GM19395 (cell line): ENCODE measurements at regions not wholly inside any gene's neighbourhood (a gene's known extent, or its start where the extent isn't known, plus 50 kb on each side); places are given as distances from the start of the nearest gene placed in this dataset.

ENCODE experiments used
- ATAC-seq: cut with Tn5 transposase; IDR thresholded peaks from one replicate; pipeline ENCODE4 v1.9.1; 2021; ENCODE audit warnings: mild to moderate bottlenecking, moderate library complexity; ENCODE audit not compliant: unreplicated experiment

- no peak for ATAC-seq
Observed at GRCh38 chr13:73481886-73482445, 423.2 kb downstream of the KLF5 start.

DNA sequence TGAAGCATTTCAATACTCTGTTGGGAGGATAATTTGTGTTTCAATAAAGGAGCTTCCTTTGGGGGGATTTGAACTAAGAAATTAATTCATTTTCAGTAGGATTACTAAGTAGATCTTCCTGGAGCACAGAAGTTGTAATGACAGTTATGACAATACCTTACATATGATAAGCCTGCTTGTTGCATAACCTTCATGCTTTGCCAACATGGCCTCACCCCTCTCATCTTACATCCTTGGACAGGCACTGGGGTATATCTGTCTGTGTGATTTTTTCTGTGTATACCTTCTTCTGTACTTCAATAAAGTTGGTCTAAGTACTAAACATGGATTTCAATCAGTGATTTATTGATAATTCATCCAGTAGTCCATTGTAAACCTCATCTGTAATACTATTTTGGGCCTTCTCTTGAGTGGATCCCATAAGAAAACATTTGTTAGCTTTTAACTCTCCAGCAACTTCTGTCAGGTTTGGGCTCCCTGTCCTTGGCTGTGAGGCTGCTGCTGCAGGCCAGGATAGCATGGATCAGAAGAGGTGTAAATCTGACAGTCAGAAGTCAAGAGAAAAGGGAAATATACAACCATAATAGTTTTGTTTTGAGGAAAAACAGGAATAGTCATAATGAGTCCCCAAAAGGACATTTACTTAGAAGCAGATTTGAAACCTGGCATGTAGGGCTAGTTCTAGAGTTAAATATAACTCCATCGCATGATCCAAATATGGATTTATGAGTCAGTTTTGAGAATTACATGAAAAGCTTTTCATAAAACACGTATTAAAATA, 422.2 kb downstream of the KLF5 start:
- no peak for ATAC-seq

DNA sequence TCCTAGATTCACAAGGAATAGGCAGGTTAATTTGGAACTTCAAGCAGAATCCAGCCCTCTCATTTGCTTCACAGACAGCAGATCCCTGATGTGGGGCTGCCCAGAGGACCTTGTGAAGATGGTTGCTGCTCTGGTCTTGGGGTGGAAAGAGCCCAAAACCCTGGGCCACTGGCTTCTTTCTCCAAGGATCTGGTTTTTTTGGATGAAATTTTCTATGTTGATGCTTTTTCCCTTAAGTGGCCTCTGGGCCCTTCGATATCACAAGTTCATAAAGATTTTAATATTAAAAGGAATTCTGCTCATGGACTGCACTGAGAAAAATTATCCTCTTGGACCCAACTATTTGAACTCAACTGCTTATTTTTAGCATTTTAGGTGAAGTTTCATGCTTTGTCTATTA, 421.1 kb downstream of the KLF5 start:
- no peak for ATAC-seq

GRCh38 chr13:73479351-73479750, 420.5 kb downstream of the KLF5 start:
- ATAC-seq: no peak

GRCh38 chr13:73477441-73477840, 418.6 kb downstream of the KLF5 start:
- ATAC-seq: no peak

- no peak for ATAC-seq
Observed at GRCh38 chr13:73473016-73473415, 414.2 kb downstream of the KLF5 start.

DNA sequence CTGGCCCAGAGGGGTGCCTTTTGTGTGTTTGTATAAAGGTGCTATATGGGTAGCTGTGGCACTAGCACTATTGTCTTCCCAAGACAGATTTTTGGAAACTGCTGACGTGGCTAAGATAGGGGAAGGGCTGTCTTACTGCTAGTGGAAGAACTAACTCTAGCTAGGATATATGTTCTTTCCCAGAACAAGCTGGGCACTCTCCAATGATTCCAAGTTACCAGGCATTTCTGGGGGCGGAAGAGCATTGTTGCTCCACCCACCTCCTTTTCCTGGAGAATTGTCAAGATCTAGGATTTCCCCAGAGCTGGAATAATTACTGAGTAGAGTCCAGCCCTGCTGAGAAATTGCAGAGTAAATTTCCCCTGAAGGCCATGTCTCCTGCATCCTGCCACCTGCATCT, 408.3 kb downstream of the KLF5 start:
- no peak for ATAC-seq

GRCh38 chr13:73466561-73466960, 407.8 kb downstream of the KLF5 start:
- ATAC-seq: no peak

- ATAC-seq: no peak
Observed at GRCh38 chr13:73465617-73465971, 406.8 kb downstream of the KLF5 start.

DNA sequence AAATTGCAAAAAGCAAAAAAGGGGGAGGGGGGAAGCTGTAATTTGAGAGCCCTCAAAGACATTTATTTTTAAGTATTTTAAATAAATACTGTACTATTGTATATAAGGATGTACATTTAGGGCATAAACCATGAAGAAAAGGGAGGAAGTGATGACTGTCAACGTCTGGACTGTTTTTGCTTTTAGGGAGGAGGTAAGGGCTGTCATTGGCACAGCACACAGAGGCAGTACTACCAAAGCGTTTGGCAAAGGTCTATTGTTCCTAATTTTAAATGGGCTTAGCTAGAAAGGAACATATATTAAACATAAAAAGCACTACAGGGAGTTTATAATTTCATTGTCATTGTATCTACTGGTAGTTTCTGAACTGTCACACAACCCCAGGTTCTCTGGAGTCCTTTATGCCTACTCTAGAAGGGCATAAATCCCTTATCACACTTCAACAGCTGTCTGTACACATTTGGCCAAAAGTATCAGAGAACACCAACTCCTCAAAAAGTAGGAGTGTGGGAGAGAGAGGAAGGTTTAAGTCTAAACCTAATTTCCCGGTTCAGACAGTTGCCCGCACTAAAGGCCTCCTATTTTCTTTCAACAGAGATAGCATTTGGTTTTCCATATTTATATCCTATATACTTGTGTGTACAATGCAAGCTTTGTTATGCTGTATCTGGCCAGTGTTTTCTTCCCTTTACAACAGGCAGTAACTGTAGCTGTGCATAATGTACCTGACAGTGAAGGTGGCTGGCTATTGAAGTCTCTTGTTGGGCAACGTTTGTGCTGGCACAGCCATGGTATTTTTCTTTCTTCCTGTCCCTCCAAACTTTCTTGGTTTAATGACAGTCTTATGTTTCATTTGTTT, 406.2 kb downstream of the KLF5 start:
- no peak for ATAC-seq

DNA sequence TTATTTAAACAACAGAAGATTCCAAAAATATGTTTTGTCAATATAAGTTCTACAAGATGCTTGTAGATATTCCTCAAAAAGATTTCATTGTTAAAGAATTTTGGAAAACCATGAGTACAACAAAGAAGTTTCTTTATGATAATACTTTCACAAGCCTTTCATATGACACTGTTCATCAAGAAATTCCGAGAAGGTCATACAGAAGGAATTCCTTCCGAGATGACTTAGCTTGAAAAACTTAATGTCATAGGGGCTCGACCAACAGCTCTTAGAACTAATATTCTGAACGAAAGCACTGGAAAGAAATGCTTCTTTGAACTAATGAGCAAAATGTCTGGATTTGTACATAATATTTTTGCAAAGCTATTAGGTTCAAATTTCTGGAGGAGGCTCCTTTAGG, 403.4 kb downstream of the KLF5 start:
- ATAC-seq: no peak

- no peak for ATAC-seq
Observed at GRCh38 chr13:73451221-73452029, 392.6 kb downstream of the KLF5 start.

- ATAC-seq: no peak
Observed at GRCh38 chr13:73450583-73450982, 391.8 kb downstream of the KLF5 start.

GRCh38 chr13:73449252-73449651, 390.4 kb downstream of the KLF5 start:
- ATAC-seq: no peak

DNA sequence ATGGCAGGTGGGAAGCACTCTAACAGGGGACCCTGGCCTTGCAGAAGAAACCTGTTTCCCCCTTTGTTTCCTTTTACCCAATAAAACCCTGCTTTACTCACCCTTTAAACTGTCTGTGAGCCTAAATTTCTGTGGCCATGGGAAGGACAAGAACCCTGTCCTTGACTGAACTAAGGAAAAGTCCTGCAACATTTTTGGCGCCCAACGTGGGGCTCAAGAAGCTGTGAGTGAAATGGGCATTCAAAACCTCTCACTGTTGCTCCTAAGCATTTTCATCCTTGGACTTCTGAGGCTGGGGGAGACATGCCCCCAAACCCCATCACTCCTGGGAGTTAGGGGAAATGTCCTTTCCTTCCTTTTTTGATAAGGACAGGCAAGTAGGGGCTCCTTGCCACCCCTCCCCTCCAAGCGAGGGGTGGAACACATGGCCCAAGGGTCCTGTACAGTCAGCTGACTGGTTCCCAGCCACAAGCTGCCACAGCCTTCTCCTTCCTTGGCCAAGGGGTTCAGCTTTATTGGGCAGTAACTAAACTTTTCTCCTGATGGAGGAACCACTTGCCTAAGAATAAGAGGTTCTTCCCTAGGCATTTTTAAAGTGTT, 381.6 kb downstream of the KLF5 start:
- ATAC-seq: no peak

DNA sequence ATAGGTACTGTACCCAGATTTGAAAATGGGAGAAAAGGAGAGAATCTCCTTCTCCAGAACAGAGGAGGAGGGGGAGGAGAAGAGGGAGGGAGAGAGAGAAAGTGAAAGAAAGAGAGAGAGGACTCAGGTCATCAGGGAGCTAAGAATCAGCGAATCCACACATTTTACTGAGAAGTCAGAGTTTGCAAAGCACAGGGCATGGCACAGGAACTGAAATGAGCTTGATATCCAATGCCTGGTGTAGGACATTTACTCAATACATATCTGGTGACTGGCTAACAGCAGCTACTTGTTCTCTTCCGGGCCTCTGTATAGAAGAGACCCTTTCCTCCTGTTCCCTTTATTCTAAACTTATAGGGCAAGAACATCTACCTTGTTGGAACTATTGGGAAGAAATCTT, 375.1 kb downstream of the KLF5 start:
- ATAC-seq: no peak

GRCh38 chr13:73433458-73433857, 374.7 kb downstream of the KLF5 start:
- ATAC-seq: no peak

- no peak for ATAC-seq
Observed at GRCh38 chr13:73429701-73430100, 370.9 kb downstream of the KLF5 start.

DNA sequence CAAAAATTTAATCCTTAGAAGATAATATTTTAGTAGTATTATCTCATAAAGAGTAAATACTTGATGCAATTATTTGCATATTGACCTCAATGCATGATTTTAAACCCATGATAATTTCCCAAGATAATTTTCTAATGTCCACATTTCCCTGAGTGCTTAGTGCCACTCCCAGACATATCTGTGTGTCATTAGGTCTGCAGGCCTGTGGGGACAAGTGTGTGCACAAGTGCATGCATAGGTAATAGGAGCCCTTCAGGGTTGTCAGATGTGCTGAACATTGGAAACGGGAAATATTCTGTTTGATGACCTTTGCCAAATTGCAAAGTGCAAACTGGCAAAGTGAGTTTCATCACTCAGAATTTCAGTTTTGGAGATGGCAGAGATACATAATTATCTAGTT, 369.9 kb downstream of the KLF5 start:
- ATAC-seq: no peak

GRCh38 chr13:73428137-73428536, 369.3 kb downstream of the KLF5 start:
- ATAC-seq: no peak

GRCh38 chr13:73422973-73423372, 364.2 kb downstream of the KLF5 start:
- ATAC-seq: no peak
